WTC11 (cell line): ENCODE measurements at regions not wholly inside any gene's neighbourhood (a gene's known extent, or its start where the extent isn't known, plus 50 kb on each side); places are given as distances from the start of the nearest gene placed in this dataset.

Experiments used
- CREB1 ChIP-seq: sonication (generic); formaldehyde crosslinking; IDR thresholded peaks from 2 replicates; pipeline ENCODE4 v1.8.0; 2023; ENCODE audit warnings: mild to moderate bottlenecking, missing genetic modification reagents
- FOXP1 ChIP-seq: sonication (generic); formaldehyde crosslinking; IDR thresholded peaks from 2 replicates; pipeline ENCODE4 v1.8.0; 2022; ENCODE audit warnings: missing genetic modification reagents, mild to moderate bottlenecking, moderate library complexity, borderline replicate concordance
- NFATC4 ChIP-seq: fragments of 250-450 bp; sonication (Bioruptor Pico); IDR thresholded peaks from 2 replicates; pipeline ENCODE4 v1.9.0; 2021; ENCODE audit warnings: mild to moderate bottlenecking
- NR3C1 ChIP-seq: sonication (generic); formaldehyde crosslinking; conservative IDR thresholded peaks from 2 replicates; pipeline ENCODE4 v1.8.1; 2023; ENCODE audit warnings: low read depth, mild to moderate bottlenecking, missing genetic modification reagents
- RELA ChIP-seq: sonication (generic); formaldehyde crosslinking; IDR thresholded peaks from 2 replicates; pipeline ENCODE4 v1.8.1; 2022; ENCODE audit warnings: missing genetic modification reagents, mild to moderate bottlenecking, borderline replicate concordance
- TEAD4 ChIP-seq: sonication (generic); formaldehyde crosslinking; IDR thresholded peaks from 2 replicates; pipeline ENCODE4 v1.8.0; 2022; ENCODE audit warnings: mild to moderate bottlenecking, missing genetic modification reagents
- ZNF423 ChIP-seq: fragments of 250-450 bp; sonication (Bioruptor Pico); IDR thresholded peaks from 2 replicates; pipeline ENCODE4 v2.1.2; 2022; ENCODE audit warnings: mild to moderate bottlenecking, moderate library complexity
- TF ChIP-seq, protein P1 (sequence below): fragments of 200-600 bp; IDR thresholded peaks from 2 replicates; pipeline ENCODE4 v1.8.0; 2022; ENCODE audit warnings: antibody characterized with exemption
- TF ChIP-seq, protein P2 (sequence below): sonication (generic); formaldehyde crosslinking; IDR thresholded peaks from 2 replicates; pipeline ENCODE4 v1.8.0; 2022; ENCODE audit warnings: mild to moderate bottlenecking, missing genetic modification reagents
- TF ChIP-seq, protein P3 (sequence below): sonication (generic); formaldehyde crosslinking; conservative IDR thresholded peaks from 2 replicates; pipeline ENCODE4 v1.8.1; 2022; ENCODE audit warnings: mild to moderate bottlenecking, missing genetic modification reagents

DNA sequence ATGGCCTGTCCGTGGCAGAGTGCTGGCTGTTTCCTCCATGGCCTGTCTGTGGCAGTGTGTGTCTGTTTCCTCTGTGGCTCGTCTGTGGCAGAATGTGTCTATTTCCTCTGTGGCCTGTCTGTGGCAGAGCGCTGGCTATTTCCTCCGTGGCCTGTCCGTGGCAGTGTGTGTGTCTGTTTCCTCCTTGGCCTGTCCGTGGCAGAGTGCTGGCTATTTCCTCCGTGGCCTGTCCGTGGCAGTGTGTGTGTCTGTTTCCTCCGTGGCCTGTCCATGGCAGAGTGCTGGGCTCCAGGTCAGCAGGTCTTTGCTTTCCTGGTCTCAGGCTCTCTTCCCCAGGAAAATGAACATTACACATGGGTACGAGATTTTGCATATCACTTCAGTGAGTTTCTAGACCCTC, 138.4 kb upstream of the IPO9 start:
- TF ChIP-seq ZNF423 (CRISPR knock-in tag) (no peak), TEAD4 (CRISPR knock-in tag) (no peak), FOXP1 (CRISPR knock-in tag) (no peak), NR3C1 (no peak), NFATC4 (CRISPR knock-in tag) (no peak), RELA (CRISPR knock-in tag) (no peak), CREB1 (CRISPR knock-in tag) (no peak)
- TF ChIP-seq, protein P1, sequence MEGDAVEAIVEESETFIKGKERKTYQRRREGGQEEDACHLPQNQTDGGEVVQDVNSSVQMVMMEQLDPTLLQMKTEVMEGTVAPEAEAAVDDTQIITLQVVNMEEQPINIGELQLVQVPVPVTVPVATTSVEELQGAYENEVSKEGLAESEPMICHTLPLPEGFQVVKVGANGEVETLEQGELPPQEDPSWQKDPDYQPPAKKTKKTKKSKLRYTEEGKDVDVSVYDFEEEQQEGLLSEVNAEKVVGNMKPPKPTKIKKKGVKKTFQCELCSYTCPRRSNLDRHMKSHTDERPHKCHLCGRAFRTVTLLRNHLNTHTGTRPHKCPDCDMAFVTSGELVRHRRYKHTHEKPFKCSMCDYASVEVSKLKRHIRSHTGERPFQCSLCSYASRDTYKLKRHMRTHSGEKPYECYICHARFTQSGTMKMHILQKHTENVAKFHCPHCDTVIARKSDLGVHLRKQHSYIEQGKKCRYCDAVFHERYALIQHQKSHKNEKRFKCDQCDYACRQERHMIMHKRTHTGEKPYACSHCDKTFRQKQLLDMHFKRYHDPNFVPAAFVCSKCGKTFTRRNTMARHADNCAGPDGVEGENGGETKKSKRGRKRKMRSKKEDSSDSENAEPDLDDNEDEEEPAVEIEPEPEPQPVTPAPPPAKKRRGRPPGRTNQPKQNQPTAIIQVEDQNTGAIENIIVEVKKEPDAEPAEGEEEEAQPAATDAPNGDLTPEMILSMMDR, result no peak
- TF ChIP-seq, protein P2, sequence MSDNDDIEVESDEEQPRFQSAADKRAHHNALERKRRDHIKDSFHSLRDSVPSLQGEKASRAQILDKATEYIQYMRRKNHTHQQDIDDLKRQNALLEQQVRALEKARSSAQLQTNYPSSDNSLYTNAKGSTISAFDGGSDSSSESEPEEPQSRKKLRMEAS (CRISPR knock-in tag), result no peak
- TF ChIP-seq, protein P3, sequence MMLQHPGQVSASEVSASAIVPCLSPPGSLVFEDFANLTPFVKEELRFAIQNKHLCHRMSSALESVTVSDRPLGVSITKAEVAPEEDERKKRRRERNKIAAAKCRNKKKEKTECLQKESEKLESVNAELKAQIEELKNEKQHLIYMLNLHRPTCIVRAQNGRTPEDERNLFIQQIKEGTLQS (CRISPR knock-in tag), result no peak
